Urinary bladder (tissue), 3 donors: ENCODE measurements at regions not wholly inside any gene's neighbourhood (a gene's known extent, or its start where the extent isn't known, plus 50 kb on each side); places are given as distances from the start of the nearest gene placed in this dataset.

Experiments used
- DNase-seq: peaks from one replicate; pipeline ENCODE4 v3.0.0-alpha.2; 2015; ENCODE audit errors: extremely low spot score
- H3K27ac ChIP-seq: one replicate; pipeline ENCODE4 v1.5.1; 2013; ENCODE audit warnings: low read depth, mild to moderate bottlenecking, moderate library complexity
- H3K36me3 ChIP-seq: one replicate; pipeline ENCODE4 v1.6.1; 2013; ENCODE audit warnings: mild to moderate bottlenecking, moderate library complexity; ENCODE audit not compliant: insufficient read depth
- H3K4me1 ChIP-seq: one replicate; pipeline ENCODE4 v1.6.1; 2013; ENCODE audit warnings: mild to moderate bottlenecking, moderate library complexity; ENCODE audit not compliant: insufficient read depth
- H3K4me3 ChIP-seq: one replicate; pipeline ENCODE4 v1.5.1; 2013; ENCODE audit warnings: low read depth, low read length
- WGBS: extraction: QIAGEN DNeasy Blood & Tissue Kit; methylation state at CpG from one replicate; pipeline ENCODE4 v1.1.7; 2013; 5-methylcytosine and 5-hydroxymethylcytosine counted together
- donor health status: healthy with polysubstance abuse.
- donor health status: healthy.

DNA sequence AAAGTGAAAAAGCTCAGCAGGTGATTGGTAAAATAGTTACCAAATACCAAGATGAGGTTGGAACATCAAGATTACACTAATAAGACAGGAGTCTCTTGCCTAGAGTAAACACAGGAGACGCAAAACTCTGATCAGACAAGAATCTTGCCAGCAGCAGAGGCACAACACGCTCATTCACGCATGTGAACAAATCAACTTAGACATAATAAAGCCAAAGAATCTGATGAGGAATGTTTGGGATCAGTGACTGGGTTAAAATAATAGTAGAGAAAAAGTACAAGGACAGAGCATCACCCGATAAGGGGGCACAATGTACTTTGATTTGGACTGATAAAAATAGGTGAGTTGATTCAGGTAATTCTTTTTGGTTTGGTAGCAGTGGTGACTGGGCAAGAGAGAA lies 159.5 kb upstream of the GRIP1 start:
- Histone ChIP-seq H3K4me1 (no peaks in the 10 kb centered on the region), H3K4me3 (no peak overlapping the region), H3K27ac (no peak overlapping the region), H3K36me3 (no peaks in the 10 kb centered on the region)
- DNase-seq = no peak
- 78% methylated on average over 4 of the region's 4 CpGs for WGBS

- no peak overlapping the region for H3K27ac ChIP-seq
- WGBS = 83% methylated on average over 2 of the region's 2 CpGs
- H3K4me1 ChIP-seq = no peaks in the 10 kb centered on the region
- no peak overlapping the region for H3K4me3 ChIP-seq
- no peak for DNase-seq
- no peaks in the 10 kb centered on the region for H3K36me3 ChIP-seq
Observed at GRCh38 chr12:66848967-66849366, 170.1 kb upstream of the GRIP1 start.

DNA sequence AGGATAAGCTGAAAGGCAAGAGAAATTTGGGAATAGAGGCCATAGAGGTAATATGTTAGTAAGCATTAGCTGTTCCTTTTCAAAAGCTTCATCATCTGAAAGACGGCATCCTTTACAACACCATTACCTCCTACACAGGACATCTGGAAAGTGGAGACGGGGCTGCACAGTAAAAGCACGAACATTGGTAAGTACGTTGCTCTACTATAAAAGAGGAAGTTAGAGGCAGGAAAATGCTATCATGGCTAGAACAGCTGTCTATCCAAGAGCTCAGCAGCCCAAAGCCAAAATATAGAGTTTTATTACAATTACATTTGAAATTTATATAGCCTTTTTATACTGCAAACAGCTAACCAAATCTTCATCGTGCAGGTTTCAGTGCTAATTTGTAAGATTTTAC lies 172.3 kb upstream of the GRIP1 start:
- DNase-seq = no peak
- WGBS = 63% methylated on average over 5 of the region's 5 CpGs
- H3K4me3 ChIP-seq = no peak overlapping the region

GRCh38 chr12:66852091-66852490 lies 173.2 kb upstream of the GRIP1 start:
- Histone ChIP-seq H3K4me3 (no peak overlapping the region), H3K36me3 (no peaks in the 10 kb centered on the region), H3K27ac (no peak overlapping the region), H3K4me1 (no peaks in the 10 kb centered on the region)
- no peak for DNase-seq
- WGBS = 10% methylated on average over 2 of the region's 2 CpGs

More for the DNA sequence above, 172.3 kb upstream of the GRIP1 start:
- Histone ChIP-seq H3K36me3 (no peaks in the 10 kb centered on the region), H3K4me1 (no peaks in the 10 kb centered on the region), H3K27ac (no peak overlapping the region)

DNA sequence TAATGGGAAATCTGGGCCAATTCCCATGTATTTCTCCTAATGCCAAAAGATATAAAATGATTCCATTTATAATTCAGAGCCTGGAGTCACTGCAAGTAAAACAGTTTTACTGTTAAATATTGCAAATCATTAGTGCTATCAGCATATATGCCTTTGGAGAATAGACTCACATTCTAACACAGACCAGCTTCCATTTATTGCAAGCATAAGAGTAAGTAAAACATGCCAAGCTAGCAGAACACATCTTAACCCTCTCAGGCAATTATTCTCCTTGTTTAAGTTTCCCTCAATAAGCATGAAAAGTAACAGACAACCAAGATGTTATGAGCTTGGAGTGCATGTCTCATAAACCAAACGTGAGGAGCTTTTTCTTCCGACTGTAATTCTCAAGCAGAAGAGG lies 173.9 kb upstream of the GRIP1 start:
- H3K4me1 ChIP-seq = no peaks in the 10 kb centered on the region
- WGBS = 23% methylated on average over 2 of the region's 2 CpGs
- no peak overlapping the region for H3K27ac ChIP-seq
- DNase-seq = peak; percentile 20
- no peak overlapping the region for H3K4me3 ChIP-seq
- H3K36me3 ChIP-seq = no peaks in the 10 kb centered on the region

- no peak for DNase-seq
- Histone ChIP-seq H3K36me3 (no peaks in the 10 kb centered on the region), H3K27ac (no peak overlapping the region), H3K4me3 (no peak overlapping the region), H3K4me1 (no peaks in the 10 kb centered on the region)
- 64% methylated on average over 7 of the region's 7 CpGs for WGBS
Observed at GRCh38 chr12:66859751-66860440, 181.0 kb upstream of the GRIP1 start.

DNA sequence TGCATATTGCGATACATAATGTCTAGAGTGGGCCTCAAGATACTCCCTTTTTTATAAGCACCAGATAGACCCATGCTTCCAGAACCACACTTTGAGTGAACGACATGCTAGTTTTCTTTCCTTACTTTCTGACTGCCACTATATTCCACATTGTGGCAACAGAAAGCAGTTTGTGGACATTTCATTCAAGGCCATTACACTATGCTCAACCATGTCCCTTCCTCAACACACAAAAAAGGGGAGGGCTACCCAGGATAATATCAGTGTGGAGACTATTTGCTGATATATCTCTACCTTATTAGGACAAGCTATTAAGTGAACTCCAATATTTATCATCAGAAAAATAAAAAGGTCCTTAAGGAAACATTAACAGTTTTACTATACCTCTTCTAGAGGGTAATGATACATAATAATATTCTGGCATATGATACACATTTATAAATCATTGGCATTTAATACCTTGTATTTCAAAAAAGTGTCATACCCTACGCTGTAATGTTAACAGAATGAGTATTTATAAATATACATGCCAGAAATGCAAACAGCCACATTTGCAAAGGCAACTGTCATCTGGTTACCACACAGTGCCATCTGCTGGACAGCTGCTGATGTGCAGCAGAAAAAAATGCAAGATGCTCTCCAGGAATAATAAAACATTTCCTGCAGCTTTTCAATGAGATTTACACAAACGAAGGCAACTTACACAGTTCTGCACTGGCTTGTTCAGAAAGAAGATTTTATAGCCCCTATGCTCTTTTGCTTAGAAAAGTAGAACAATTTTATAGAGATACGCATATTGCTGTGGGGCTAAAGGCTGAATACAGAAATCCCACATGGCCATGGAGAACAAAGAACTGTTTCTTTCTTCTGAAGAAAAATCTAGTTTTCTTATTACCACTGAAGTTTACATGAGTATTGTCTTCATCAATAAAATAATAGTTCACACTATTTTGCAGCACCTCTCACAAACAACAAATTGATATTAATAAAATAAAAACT lies 182.2 kb upstream of the GRIP1 start:
- peak; percentile 45 for DNase-seq
- 33% methylated on average over 5 of the region's 5 CpGs for whole genome bisulfite sequencing
- Histone ChIP-seq H3K4me3 (no peak overlapping the region), H3K27ac (no peak overlapping the region), H3K36me3 (no peaks in the 10 kb centered on the region), H3K4me1 (no peaks in the 10 kb centered on the region)

DNA sequence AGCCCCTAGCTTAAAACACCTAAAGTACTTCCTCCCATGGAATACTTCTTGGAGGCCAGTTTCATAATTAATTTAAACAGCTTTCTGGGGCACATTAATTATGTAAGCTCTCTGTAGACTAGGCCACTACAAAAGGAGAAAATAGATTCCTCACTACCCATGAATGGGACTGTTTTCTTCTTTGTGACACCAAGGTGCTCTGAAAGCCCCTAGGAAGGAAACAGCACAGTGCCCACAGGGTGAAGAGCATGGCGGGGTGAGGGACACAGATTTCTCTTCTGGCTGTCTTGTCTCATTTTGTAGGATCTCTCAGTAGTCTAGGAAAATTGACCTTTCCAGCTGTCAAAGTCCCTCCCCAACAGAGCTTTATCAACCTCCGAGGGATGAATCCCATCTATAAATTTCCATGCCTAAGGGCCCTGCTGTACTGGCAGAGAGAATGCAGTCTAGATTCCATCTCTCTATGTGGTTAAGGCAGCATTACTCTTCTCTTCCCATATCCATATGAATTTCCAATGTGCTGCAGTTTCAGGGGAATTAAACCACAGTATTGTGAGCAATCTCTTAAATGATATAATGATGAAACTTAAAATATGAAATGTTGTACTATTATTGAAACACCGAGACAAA lies 183.6 kb upstream of the GRIP1 start:
- DNase-seq = no peak
- Histone ChIP-seq H3K4me1 (no peaks in the 10 kb centered on the region), H3K4me3 (no peak overlapping the region), H3K27ac (no peak overlapping the region), H3K36me3 (no peaks in the 10 kb centered on the region)
- 88% methylated on average over 3 of the region's 3 CpGs for WGBS

- Histone ChIP-seq H3K4me3 (no peak overlapping the region), H3K4me1 (no peaks in the 10 kb centered on the region), H3K27ac (no peak overlapping the region), H3K36me3 (no peaks in the 10 kb centered on the region)
- WGBS = 0% methylated on average over 1 of the region's 1 CpG
- no peak for DNase-seq
Observed at GRCh38 chr12:66863276-66863675, 184.4 kb upstream of the GRIP1 start.

DNA sequence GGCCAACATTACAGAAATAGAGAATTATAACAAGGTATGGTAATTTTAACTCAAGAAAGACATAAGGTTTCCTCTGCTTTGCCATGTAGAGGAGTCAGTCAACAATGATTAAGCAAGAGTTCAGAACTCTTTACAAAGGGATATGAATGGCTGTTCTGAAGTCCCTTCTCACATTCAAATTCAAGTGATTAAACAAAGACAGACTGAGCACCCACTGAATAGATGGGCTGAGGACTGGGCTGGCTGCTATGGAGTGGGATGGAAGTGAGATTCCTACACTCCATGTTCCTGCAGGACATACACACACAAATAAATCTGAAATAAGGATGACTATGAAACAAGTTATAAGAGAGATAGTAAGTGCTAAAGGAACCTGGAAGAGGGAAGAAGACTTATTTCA lies 199.0 kb upstream of the GRIP1 start:
- H3K4me3 ChIP-seq = no peak overlapping the region
- H3K36me3 ChIP-seq = no peaks in the 10 kb centered on the region
- DNase-seq = no peak
- H3K4me1 ChIP-seq = no peaks in the 10 kb centered on the region
- no peak overlapping the region for H3K27ac ChIP-seq

DNA sequence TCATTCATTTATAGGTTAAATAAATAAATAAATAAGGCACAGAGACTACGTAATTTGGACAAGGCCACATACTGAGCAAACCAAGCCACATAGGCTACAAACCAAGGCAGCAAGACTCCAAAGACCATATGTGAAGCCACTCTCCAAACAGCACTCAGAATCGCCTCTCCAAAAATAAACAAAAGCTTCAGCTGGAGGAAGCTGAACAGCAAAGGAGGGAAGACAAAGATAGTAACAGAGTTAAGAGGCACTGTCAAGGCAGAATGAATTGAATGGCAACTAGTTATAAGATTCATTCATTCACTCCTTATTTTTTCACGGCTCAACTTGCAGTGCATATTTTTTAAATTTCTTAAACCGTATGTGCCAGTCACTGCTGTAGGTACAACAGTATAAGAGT lies 200.5 kb upstream of the GRIP1 start:
- WGBS = 39% methylated on average over 4 of the region's 4 CpGs
- H3K4me1 ChIP-seq = no peaks in the 10 kb centered on the region
- DNase-seq = no peak
- no peak overlapping the region for H3K4me3 ChIP-seq
- H3K36me3 ChIP-seq = no peaks in the 10 kb centered on the region
- H3K27ac ChIP-seq = no peak overlapping the region

DNA sequence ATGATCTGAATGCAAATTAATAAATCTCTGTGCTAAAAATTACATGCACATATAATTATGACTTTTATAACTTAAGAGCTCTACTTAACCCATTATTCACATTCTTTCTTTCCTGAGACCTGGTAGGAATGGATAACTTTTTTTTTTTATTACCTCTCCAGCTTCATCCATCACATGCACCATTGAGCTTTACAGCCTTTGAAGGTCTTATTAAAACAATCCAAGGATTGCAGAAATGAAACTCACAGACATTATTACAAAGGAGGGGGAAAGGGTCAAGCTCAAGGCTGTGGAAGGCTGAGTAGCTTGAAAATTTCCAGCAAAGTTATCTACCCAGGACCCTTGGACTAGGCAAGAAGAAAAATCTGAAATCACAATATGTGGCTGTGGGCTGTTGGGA lies 202.5 kb upstream of the GRIP1 start:
- no peak overlapping the region for H3K4me3 ChIP-seq

GRCh38 chr12:66884091-66884490 lies 205.2 kb upstream of the GRIP1 start:
- 91% methylated on average over 11 of the region's 11 CpGs for WGBS

More for the DNA sequence above, 202.5 kb upstream of the GRIP1 start:
- H3K27ac ChIP-seq = no peak overlapping the region
- no peaks in the 10 kb centered on the region for H3K36me3 ChIP-seq
- H3K4me1 ChIP-seq = no peaks in the 10 kb centered on the region
- DNase-seq = no peak

More at GRCh38 chr12:66884091-66884490, 205.2 kb upstream of the GRIP1 start:
- H3K36me3 ChIP-seq = no peaks in the 10 kb centered on the region
- no peak overlapping the region for H3K27ac ChIP-seq
- DNase-seq = no peak
- H3K4me1 ChIP-seq = no peaks in the 10 kb centered on the region
- H3K4me3 ChIP-seq = no peak overlapping the region
